RKO (cell line): ENCODE measurements at regions not wholly inside any gene's neighbourhood (a gene's known extent, or its start where the extent isn't known, plus 50 kb on each side); places are given as distances from the start of the nearest gene placed in this dataset.

Source experiments
- DNase-seq: peaks from one replicate; pipeline ENCODE4 v3.0.0-alpha.2; 2016; ENCODE audit warnings: low spot score

DNA sequence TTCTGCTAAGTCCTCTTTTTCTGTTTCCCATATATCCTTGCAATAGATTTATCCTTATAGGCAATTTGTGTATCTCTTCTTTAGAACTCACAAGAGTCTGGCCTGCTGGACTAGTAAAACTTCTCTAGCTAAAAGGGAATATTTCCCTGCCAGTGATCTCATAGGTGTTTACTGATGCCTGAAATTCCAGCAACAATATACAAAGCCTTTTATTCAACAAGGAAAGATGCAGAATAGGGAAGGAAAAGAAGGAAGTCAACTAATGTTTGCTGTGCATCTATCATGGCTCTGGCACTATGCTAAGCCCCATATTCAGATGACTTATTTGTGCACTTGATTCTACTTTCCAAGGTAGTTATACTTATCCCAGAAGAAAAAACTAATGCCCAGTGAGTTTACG is 160.0 kb upstream of the DMRTA1 start:
- no peak for DNase-seq

DNA sequence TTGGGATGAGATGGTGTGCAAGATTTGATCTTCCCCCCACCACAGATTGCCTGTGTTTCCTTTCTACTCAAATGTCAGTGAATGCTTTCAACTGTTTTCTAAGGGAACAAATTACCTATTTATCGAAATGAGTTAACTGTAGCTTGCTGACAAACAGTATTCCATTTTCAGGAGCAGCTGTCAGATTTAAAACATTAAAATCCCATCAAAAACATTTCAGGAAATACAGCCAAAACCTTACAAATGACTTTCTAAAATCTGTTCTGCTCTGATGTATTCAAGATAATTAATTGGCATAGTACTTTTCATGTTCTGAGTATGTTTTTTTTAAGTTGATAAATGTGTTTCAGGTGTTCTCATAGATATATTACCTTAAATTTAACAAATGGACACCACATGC is 158.0 kb upstream of the DMRTA1 start:
- DNase-seq: no peak

GRCh38 chr9:22307013-22307711 is 139.5 kb upstream of the DMRTA1 start:
- DNase-seq: peak; percentile 83

DNA sequence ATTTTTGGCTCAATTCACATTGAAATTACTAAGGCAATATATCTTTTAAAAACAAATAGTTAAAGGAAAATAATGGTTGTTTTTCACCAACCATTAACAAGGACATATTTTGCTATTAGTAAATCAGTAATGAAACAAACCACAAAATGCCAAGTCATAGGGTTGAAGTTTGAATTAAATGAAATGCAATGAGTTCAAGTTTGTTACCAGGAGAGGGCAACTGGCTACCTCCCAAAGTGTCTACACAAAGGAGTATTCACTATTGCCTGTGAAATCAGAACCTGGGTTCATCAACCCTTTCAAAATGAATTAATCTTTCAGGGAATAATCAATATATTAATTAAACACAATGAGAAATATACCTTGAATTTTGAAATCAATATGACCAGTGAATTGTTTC is 138.4 kb upstream of the DMRTA1 start:
- no peak for DNase-seq

DNA sequence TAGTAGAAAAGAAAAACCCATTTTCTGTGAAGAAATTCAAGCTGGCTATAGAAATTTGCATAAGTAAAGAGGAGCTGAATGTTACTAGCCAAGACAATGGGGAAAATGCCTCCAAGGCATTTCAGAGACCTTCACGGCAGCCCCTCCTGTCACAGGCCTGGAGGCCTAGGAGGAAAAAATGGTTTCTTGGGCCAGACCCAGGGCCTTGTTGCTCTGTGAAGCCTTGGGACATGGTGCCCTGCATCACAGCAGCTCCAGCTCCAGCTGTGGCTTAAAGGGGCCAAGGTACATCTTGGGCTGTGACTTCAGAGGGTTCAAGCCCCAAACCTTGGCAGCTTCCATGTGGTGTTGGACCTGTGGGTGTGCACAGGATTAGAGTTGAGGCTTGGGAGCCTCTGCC is 130.0 kb upstream of the DMRTA1 start:
- no peak for DNase-seq

- DNase-seq: no peak
Observed at GRCh38 chr9:22331533-22331932, 115.1 kb upstream of the DMRTA1 start.

- no peak for DNase-seq
Observed at GRCh38 chr9:22332202-22332601, 114.4 kb upstream of the DMRTA1 start.

- no peak for DNase-seq
Observed at GRCh38 chr9:22337261-22337660, 109.4 kb upstream of the DMRTA1 start.

DNA sequence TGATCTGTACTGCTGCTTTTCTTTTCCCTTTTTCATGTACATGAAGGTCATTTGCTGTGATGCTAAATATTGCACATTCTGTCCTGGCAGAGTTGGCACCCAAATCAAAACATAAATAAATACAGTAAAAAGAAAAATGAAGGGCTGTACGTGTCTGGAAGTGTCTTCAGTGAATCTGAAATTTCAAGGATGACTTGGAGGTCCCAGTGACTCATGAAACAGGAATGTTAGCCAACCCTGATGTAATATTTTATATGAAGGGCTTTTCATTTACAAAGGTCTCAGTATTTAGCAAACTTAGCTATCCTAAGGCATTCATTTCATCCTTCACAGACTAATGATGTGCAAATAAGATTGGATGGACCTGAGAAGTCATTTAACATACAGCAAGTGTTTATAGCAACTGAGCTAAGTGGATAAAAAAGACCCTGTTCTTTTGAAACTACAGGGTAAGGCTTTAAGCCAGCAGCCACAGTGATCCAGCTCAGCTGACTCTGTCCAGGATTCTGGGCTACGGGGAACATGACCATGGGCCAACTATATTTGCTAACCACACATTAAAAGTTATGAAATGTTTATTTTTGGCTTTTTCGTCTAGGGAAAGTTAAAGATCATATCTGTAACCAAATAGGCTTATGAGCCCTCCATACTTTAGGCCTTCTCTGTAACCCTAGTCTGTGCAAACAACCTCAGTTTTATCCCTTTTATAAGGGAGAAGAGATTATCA is 104.0 kb upstream of the DMRTA1 start:
- peak; percentile 24 for DNase-seq

DNA sequence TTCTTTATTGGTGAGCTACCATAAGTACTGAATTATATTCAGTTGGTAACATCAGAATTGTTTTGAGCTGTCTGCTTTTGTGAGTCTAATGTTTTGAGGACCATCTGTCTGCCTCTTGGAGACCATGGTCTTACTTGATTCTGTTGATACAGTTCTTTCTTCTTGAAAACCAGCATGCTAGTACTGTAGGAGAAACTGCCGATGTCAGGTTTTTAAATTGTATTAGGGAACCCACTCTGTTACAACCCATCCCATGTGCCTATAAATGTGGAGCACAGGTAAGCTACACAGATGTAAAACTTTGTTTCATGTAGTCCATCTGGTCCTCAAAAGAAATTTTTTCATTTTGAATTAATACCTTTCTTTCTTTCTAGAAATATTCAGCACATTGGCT is 103.4 kb upstream of the DMRTA1 start:
- no peak for DNase-seq

DNA sequence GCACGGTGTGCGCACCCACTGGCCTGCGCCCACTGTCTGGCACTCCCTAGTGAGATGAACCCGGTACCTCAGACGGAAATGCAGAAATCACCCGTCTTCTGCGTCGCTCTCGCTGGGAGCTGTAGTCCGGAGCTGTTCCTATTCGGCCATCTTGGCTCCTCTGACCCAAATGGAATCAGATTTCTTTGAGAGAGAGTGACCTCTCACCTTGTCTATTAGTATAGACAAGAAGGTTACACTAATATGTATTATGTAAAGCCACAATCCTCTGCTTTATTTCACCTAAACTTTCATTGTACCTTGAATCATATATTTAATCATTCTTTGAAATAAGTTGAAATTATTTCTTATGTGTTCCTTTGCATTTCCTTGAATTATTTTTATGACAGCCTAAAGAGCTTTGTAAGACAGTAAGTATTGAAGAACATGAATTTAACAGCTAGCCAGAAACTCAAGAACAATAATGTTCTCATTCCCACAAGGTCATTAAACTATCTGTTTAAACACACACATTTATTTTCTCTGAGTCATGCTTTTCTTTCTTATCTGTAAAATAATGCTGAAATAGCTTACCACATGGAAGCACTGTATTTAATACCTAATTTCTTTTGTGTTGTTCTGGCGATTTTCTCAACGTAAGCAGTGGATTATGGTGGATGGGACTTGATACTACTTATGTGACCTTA is 91.8 kb upstream of the DMRTA1 start:
- no peak for DNase-seq

DNA sequence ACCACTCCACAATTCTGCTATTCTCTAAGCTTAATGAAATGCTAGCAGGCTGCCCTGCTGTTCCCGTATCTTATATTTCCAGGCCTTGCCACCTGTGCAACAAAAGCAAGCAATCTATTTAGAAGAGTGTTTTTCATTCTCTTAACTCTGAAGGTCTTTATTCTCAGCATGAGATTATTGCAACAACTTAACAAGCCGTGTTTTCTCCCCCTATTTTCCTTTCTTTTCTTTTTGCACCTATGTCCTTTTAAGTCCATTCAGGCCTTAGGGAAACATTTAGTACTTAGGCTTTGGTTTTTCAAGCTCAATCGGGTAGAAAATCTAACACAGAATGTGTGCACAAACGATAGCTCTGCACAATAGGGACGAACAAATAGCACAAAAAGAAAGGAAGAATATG is 89.6 kb upstream of the DMRTA1 start:
- DNase-seq: no peak

- no peak for DNase-seq
Observed at GRCh38 chr9:22363421-22363887, 83.2 kb upstream of the DMRTA1 start.

DNA sequence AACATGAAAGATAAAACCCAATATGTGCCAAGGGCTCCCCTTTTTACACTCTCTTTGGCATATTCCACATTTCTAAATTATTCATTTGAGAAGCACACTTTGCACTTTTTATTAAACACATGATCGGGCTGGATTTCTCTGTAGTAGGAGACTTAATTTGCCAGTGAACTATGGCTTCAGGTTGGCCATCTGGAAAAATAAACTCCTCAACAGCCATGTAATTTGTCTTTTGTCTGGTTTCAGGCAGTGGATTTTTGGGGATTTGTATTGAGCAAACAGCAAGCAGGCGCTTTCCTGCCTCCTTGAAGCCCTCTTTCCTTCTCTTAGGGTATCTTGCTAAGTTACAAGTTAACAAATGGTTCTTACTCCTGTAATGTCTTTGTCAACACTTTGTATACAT is 73.0 kb upstream of the DMRTA1 start:
- no peak for DNase-seq

- DNase-seq: no peak
Observed at GRCh38 chr9:22374051-22374450, 72.6 kb upstream of the DMRTA1 start.

- DNase-seq: no peak
Observed at GRCh38 chr9:22379272-22379671, 67.4 kb upstream of the DMRTA1 start.

DNA sequence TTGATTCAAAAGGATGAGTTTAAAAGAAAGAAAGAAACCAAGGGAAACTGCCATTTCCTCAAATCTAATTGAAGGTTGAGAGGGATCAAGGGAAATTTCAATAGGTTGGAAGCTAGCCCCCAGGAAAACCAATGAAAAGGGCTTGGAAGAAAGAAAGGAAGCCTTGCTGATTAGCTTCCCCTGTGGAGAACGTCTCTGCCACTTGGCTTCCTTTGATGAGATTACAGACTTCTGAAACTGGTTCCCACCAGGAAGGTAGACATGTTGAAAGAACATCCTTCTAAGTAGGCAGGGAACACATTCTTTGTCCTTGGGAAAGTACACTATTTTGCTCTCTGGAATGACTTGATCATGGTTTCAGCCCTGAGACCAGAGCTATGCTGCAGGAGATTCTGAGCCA is 65.5 kb upstream of the DMRTA1 start:
- no peak for DNase-seq

DNA sequence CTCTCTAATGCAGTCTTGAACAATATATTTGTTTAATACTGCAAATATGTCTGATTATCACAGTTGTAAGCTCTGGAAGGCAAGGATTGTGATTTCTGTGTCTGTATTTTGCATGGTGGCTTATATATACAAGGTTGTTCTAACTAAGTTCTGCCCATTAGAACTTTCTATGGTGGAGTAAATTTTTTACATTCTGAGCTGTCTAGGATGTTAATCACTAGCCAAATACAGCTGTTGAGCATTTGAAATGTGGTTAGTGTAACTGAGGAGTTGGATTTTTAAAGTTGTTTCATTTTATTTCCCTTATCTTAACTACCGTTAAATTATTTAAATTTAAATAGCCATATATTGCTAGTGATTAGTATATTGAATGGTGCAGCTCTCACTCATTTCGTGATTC is 64.3 kb upstream of the DMRTA1 start:
- DNase-seq: no peak

DNA sequence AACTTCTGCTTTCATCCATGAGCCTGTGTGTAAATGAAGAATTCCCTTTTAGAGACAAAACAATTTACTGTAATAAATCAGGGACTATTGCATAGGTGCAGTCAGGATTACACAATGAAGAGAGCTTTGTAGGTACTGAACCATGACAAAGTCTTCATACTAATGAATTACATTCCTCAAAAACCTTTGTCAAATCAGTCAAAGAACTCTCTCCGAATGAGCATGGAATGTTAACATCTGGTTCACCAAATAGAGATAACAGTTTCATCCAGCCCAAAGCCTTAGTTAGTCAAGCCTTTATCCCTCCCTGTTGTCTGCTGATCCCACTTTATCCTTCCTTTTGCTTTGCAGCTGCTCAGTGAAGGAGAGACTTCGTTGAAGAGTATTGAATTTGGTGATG is 62.9 kb upstream of the DMRTA1 start:
- DNase-seq: no peak

- DNase-seq: no peak
Observed at GRCh38 chr9:22389271-22389670, 57.4 kb upstream of the DMRTA1 start.

- DNase-seq: no peak
Observed at GRCh38 chr9:22392523-22392922, 54.1 kb upstream of the DMRTA1 start.

DNA sequence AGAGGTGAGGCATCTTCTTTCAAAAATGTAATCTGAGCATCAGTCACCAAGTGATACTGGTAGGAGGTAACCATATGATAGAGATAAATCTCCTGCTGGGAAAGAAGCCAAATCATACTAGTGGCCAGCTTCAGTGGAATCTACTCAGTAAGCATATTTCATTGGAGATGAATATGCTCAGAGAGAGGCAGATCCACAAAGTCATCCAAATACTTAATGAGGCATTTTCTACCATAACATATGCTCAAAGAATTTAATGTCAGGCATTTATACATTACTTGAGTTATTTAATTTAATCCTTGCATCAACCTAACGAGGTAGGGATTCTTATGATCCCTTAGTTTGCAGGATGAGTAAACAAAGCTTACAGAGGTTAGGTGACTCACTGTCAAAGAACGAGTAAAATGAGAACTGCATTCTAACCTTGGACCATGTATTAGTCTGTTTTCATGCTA is 50.9 kb upstream of the DMRTA1 start:
- peak; percentile 21 for DNase-seq
